ENCODE measurements at regions not wholly inside any gene's neighbourhood (a gene's known extent, or its start where the extent isn't known, plus 50 kb on each side); places are given as distances from the start of the nearest gene placed in this dataset.

DNA sequence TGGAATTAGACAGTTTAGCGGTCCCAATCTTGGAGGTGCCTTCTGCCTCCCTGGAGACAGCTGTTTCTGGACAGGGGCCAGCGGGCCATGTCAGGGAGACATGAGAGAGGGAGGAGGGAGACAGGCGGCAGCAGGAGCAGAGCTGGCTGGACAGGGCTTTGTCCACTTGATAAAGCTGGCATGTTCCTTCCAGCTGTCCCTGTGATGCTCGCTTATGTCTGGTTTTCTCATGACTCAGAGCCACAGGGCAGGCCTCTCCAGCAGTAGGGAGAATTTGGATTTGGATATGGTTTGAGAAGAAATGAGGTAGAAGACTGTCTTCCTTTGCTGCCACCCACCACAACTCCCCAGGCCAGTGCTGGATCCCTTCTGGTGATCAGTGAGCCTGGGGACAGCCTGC lies 51.7 kb upstream of the SORCS3 start:
- Histone ChIP-seq H3K27me3 (no peaks in the 10 kb centered on the region), H3K4me3 (no peak overlapping the region), H3K27ac (no peak overlapping the region), H3K36me3 (replicated peaks in 1 of 2) (no peaks in the 10 kb centered on the region), H3K4me1 (replicated peaks in 1 of 2) (no peaks in the 10 kb centered on the region), H3K9me3 (replicated peaks in 1 of 3) (no peaks in the 10 kb centered on the region)
- intact Hi-C loops (cut with DNase I): loop anchor here in 1 of 2 donors (10.0 kb wide), 2 partner anchors 185 to 335 kb away; no protein-coding TSS in a partner anchor
- 59 to 71% (median 63%) methylated on average over 4 of the region's 4 CpGs for WGBS, 4 donors
- DNase-seq: no peak
- TF ChIP-seq, protein P1, sequence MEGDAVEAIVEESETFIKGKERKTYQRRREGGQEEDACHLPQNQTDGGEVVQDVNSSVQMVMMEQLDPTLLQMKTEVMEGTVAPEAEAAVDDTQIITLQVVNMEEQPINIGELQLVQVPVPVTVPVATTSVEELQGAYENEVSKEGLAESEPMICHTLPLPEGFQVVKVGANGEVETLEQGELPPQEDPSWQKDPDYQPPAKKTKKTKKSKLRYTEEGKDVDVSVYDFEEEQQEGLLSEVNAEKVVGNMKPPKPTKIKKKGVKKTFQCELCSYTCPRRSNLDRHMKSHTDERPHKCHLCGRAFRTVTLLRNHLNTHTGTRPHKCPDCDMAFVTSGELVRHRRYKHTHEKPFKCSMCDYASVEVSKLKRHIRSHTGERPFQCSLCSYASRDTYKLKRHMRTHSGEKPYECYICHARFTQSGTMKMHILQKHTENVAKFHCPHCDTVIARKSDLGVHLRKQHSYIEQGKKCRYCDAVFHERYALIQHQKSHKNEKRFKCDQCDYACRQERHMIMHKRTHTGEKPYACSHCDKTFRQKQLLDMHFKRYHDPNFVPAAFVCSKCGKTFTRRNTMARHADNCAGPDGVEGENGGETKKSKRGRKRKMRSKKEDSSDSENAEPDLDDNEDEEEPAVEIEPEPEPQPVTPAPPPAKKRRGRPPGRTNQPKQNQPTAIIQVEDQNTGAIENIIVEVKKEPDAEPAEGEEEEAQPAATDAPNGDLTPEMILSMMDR (IDR thresholded peaks at IDR 0.05): no peak
- no peak for TF ChIP-seq POLR2A (IDR thresholded peaks at IDR 0.05)

DNA sequence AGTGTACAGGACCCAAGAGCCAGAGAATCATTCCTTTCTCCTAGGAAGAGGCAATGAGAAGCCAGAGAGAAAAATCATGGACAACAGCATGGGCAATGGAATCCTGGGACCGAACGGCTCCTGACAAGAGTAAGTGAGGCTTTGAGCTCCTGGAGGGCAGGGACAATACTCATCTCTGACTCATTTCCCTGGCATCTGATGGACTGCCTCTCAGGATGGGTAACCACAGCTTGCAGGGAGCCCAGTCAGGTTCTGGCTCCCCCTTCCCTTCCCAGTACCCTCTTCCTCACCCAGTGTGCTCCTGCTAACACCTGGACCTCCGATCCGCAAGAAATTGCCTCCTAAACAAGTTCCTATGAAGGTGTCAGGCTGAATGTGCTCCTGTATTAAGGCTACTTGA lies 51.2 kb upstream of the SORCS3 start:
- Histone ChIP-seq H3K9me3 (replicated peaks in 1 of 3) (no peaks in the 10 kb centered on the region), H3K4me1 (replicated peaks in 1 of 2) (no peaks in the 10 kb centered on the region), H3K27me3 (no peaks in the 10 kb centered on the region), H3K27ac (no peak overlapping the region), H3K4me3 (no peak overlapping the region), H3K36me3 (replicated peaks in 1 of 2) (no peaks in the 10 kb centered on the region)
- intact Hi-C loops (cut with DNase I): loop anchor here in 1 of 2 donors (10.0 kb wide), 2 partner anchors 185 to 335 kb away; no protein-coding TSS in a partner anchor
- no peak for DNase-seq
- TF ChIP-seq, protein P1 (IDR thresholded peaks at IDR 0.05): no peak
- TF ChIP-seq POLR2A (IDR thresholded peaks at IDR 0.05): no peak
- WGBS, 4 donors: 70 to 81% (median 74%) methylated on average over 3 to 4 of the region's 4 CpGs
